ENCODE measurements at regions not wholly inside any gene's neighbourhood (a gene's known extent, or its start where the extent isn't known, plus 50 kb on each side); places are given as distances from the start of the nearest gene placed in this dataset.

- TF ChIP-seq CTCF (conservative IDR thresholded peaks at IDR 0.05; ENCODE audit: low read depth in 2 of 2): no peak
- TF ChIP-seq POLR2AphosphoS5 (IDR thresholded peaks at IDR 0.05; ENCODE audit: low read depth): no peak
- no peak for TF ChIP-seq CREB1 (CRISPR knock-in tag; IDR thresholded peaks at IDR 0.05; ENCODE audit: low read depth)
Measured at GRCh38 chr12:33529031-33529430, 89.4 kb upstream of the SYT10 start.
